Smooth muscle cell (in vitro differentiated cells): ENCODE measurements at regions not wholly inside any gene's neighbourhood (a gene's known extent, or its start where the extent isn't known, plus 50 kb on each side); places are given as distances from the start of the nearest gene placed in this dataset.

Source experiments
- DNase-seq: peaks from one replicate; lab custom pipeline; 2025; ENCODE audit not compliant: unreplicated experiment; lab: John Stamatoyannopoulos, UW
- H2AFZ ChIP-seq: fragments of 200-600 bp; sonication (generic); 2 replicates; pipeline ENCODE4 v1.6.0; 2016; ENCODE audit warnings: antibody characterized with exemption, low read depth, mild to moderate bottlenecking
- H3F3A ChIP-seq: fragments of 200-600 bp; sonication (generic); 2 replicates; pipeline ENCODE4 v1.6.0; 2017; ENCODE audit warnings: antibody characterized with exemption, low read depth
- H3K27ac ChIP-seq: fragments of 200-600 bp; sonication (generic); 2 replicates; pipeline ENCODE4 v1.5.1; 2016; ENCODE audit warnings: low read depth, mild to moderate bottlenecking
- H3K27me3 ChIP-seq: fragments of 200-600 bp; sonication (generic); 2 replicates; pipeline ENCODE4 v1.6.1; 2016; ENCODE audit warnings: low read depth, mild to moderate bottlenecking
- H3K36me3 ChIP-seq: fragments of 200-600 bp; sonication (generic); 2 replicates; pipeline ENCODE4 v1.5.1; 2016; ENCODE audit warnings: low read depth
- H3K4me1 ChIP-seq: fragments of 200-600 bp; sonication (generic); 2 replicates; pipeline ENCODE4 v1.5.1; 2016; ENCODE audit warnings: low read depth
- H3K4me2 ChIP-seq: fragments of 200-600 bp; sonication (generic); 2 replicates; pipeline ENCODE4 v1.6.0; 2016; ENCODE audit warnings: mild to moderate bottlenecking
- H3K4me3 ChIP-seq: fragments of 200-600 bp; sonication (generic); 2 replicates; pipeline ENCODE4 v1.5.1; 2016; ENCODE audit warnings: mild to moderate bottlenecking
- H3K79me2 ChIP-seq: fragments of 200-600 bp; sonication (generic); 2 replicates; pipeline ENCODE4 v1.6.0; 2016; ENCODE audit warnings: low read depth, mild to moderate bottlenecking
- H3K9ac ChIP-seq: fragments of 200-600 bp; sonication (generic); 2 replicates; pipeline ENCODE4 v1.6.0; 2016; ENCODE audit warnings: low read depth
- H3K9me3 ChIP-seq: fragments of 200-600 bp; sonication (generic); replicated peaks from 2 replicates; pipeline ENCODE4 v1.5.1; 2016; ENCODE audit warnings: low read depth
- H4K20me1 ChIP-seq: fragments of 200-600 bp; sonication (generic); 2 replicates; pipeline ENCODE4 v1.6.0; 2016; ENCODE audit warnings: low read depth
- CTCF ChIP-seq: fragments of 200-600 bp; sonication (generic); IDR thresholded peaks from 2 replicates; pipeline ENCODE4 v1.5.1; 2017; ENCODE audit warnings: borderline replicate concordance, mild to moderate bottlenecking, antibody characterized with exemption; ENCODE audit not compliant: insufficient read depth, poor library complexity, severe bottlenecking
- WGBS: methylation state at CpG from one replicate; pipeline ENCODE4 v1.1.7; 2016; ENCODE audit warnings: low lambda C conversion rate; 5-methylcytosine and 5-hydroxymethylcytosine counted together

GRCh38 chr1:213821943-213822334 is 165.8 kb upstream of the PROX1 start:
- no peaks in the 10 kb centered on the region for H3K36me3 ChIP-seq
- H3K27ac ChIP-seq: no peak overlapping the region
- no peak overlapping the region for H3K4me3 ChIP-seq
- DNase-seq: no peak
- no peaks in the 10 kb centered on the region for H3F3A ChIP-seq
- no peaks in the 10 kb centered on the region for H3K79me2 ChIP-seq
- H3K4me2 ChIP-seq: no peak overlapping the region
- no peaks in the 10 kb centered on the region for H3K4me1 ChIP-seq
- no peaks in the 10 kb centered on the region for H3K9me3 ChIP-seq
- H2AFZ ChIP-seq: no peak overlapping the region
- no peaks in the 10 kb centered on the region for H3K27me3 ChIP-seq
- no peaks in the 10 kb centered on the region for H4K20me1 ChIP-seq
- WGBS: 0% methylated on average over 1 of the region's 1 CpG
- no peak for TF ChIP-seq CTCF
- no peak overlapping the region for H3K9ac ChIP-seq

- 86% methylated on average over 4 of the region's 4 CpGs for WGBS
- no peak overlapping the region for H3K4me2 ChIP-seq
- no peak overlapping the region for H3K27ac ChIP-seq
- H3K27me3 ChIP-seq: no peaks in the 10 kb centered on the region
- H3K9ac ChIP-seq: no peak overlapping the region
- TF ChIP-seq CTCF: no peak
- no peaks in the 10 kb centered on the region for H4K20me1 ChIP-seq
- DNase-seq: no peak
- peaks cover 7% of the 10 kb centered on the region for H3K4me1 ChIP-seq
- no peaks in the 10 kb centered on the region for H3K79me2 ChIP-seq
- H3K4me3 ChIP-seq: no peak overlapping the region
- H2AFZ ChIP-seq: no peak overlapping the region
- H3K36me3 ChIP-seq: no peaks in the 10 kb centered on the region
- H3F3A ChIP-seq: no peaks in the 10 kb centered on the region
- H3K9me3 ChIP-seq: no peaks in the 10 kb centered on the region
Observed at GRCh38 chr1:213826891-213827290, 160.9 kb upstream of the PROX1 start.

GRCh38 chr1:213828867-213829266 is 158.9 kb upstream of the PROX1 start:
- Histone ChIP-seq H3F3A (no peaks in the 10 kb centered on the region), H3K27ac (no peak overlapping the region), H3K9me3 (no peaks in the 10 kb centered on the region), H3K27me3 (no peaks in the 10 kb centered on the region), H3K9ac (no peak overlapping the region), H3K79me2 (no peaks in the 10 kb centered on the region), H3K4me2 (no peak overlapping the region), H3K4me3 (no peak overlapping the region), H2AFZ (no peak overlapping the region), H3K4me1 (peaks cover 7% of the 10 kb centered on the region), H3K36me3 (no peaks in the 10 kb centered on the region), H4K20me1 (no peaks in the 10 kb centered on the region)
- no peak for DNase-seq
- WGBS: 67% methylated on average over 4 of the region's 4 CpGs
- TF ChIP-seq CTCF: no peak

GRCh38 chr1:213829780-213830179 is 158.0 kb upstream of the PROX1 start:
- H3K4me2 ChIP-seq: no peak overlapping the region
- no peak overlapping the region for H2AFZ ChIP-seq
- H4K20me1 ChIP-seq: no peaks in the 10 kb centered on the region
- no peak overlapping the region for H3K27ac ChIP-seq
- WGBS: 73% methylated on average over 5 of the region's 5 CpGs
- H3K9me3 ChIP-seq: no peaks in the 10 kb centered on the region
- H3K4me1 ChIP-seq: peaks cover 7% of the 10 kb centered on the region
- TF ChIP-seq CTCF: no peak
- H3F3A ChIP-seq: no peaks in the 10 kb centered on the region
- H3K27me3 ChIP-seq: no peaks in the 10 kb centered on the region
- H3K79me2 ChIP-seq: no peaks in the 10 kb centered on the region
- no peak for DNase-seq
- H3K36me3 ChIP-seq: no peaks in the 10 kb centered on the region
- no peak overlapping the region for H3K4me3 ChIP-seq
- H3K9ac ChIP-seq: no peak overlapping the region
